SU-DHL-6 (cell line): ENCODE measurements at regions not wholly inside any gene's neighbourhood (a gene's known extent, or its start where the extent isn't known, plus 50 kb on each side); places are given as distances from the start of the nearest gene placed in this dataset.
"Not testable (repeated sequence)": the region's sequence is repeated elsewhere in the genome, so short reads cannot be mapped to it uniquely, and the experiment has no call there.

Experiments
- H2AFZ ChIP-seq: fragments of 200-600 bp; sonication (generic); 2 replicates; pipeline ENCODE4 v1.6.1; 2014; ENCODE audit warnings: low read depth, mild to moderate bottlenecking, moderate library complexity, mixed read lengths, antibody characterized with exemption, low read length; ENCODE audit not compliant: severe bottlenecking
- H3F3A ChIP-seq: fragments of 200-600 bp; shearing (Covaris generic); 2 replicates; pipeline ENCODE4 v1.6.0; 2016; ENCODE audit warnings: antibody characterized with exemption, mild to moderate bottlenecking; ENCODE audit not compliant: insufficient read depth
- H3K27ac ChIP-seq: fragments of 200-600 bp; sonication (generic); 2 replicates; pipeline ENCODE4 v1.5.1; 2016; ENCODE audit warnings: low read depth, mild to moderate bottlenecking, low read length, moderate library complexity, mixed read lengths
- H3K27me3 ChIP-seq: fragments of 200-600 bp; sonication (generic), shearing (Covaris generic); 2 replicates; pipeline ENCODE4 v1.6.0; 2014; ENCODE audit warnings: mild to moderate bottlenecking, low read length
- H3K36me3 ChIP-seq: fragments of 200-600 bp; sonication (generic); 2 replicates; pipeline ENCODE4 v1.6.1; 2014; ENCODE audit warnings: mild to moderate bottlenecking, low read length, mixed read lengths
- H3K4me2 ChIP-seq: fragments of 300-600, 200-600 bp; shearing (Covaris generic), sonication (generic); 2 replicates; pipeline ENCODE4 v1.6.0; 2014; ENCODE audit warnings: low read length, low read depth, mild to moderate bottlenecking; ENCODE audit not compliant: poor library complexity, severe bottlenecking
- H3K4me3 ChIP-seq: fragments of 200-600 bp; sonication (generic); 2 replicates; pipeline ENCODE4 v1.5.1; 2014; ENCODE audit warnings: antibody characterized with exemption, low read length, mild to moderate bottlenecking, mixed read lengths; ENCODE audit not compliant: insufficient read depth, poor library complexity, severe bottlenecking
- H3K79me2 ChIP-seq: fragments of 200-600 bp; sonication (generic); 2 replicates; pipeline ENCODE4 v1.6.1; 2014; ENCODE audit warnings: mild to moderate bottlenecking, low read length, moderate library complexity; ENCODE audit not compliant: insufficient read depth
- H3K9ac ChIP-seq: fragments of 200-600 bp; sonication (generic); 2 replicates; pipeline ENCODE4 v1.7.0; 2014; ENCODE audit warnings: mild to moderate bottlenecking, low read length
- H3K9me2 ChIP-seq: fragments of 200-600 bp; sonication (generic); replicated peaks from 2 replicates; pipeline ENCODE4 v1.6.1; 2014; ENCODE audit warnings: low read length; ENCODE audit not compliant: insufficient read depth
- H3K9me3 ChIP-seq: fragments of 200-600 bp; sonication (generic); 2 replicates; pipeline ENCODE4 v1.6.1; 2014; ENCODE audit warnings: low read length, mixed read lengths; ENCODE audit not compliant: insufficient read depth
- H4K20me1 ChIP-seq: fragments of 200-600 bp; sonication (generic); 2 replicates; pipeline ENCODE4 v1.6.1; 2014; ENCODE audit warnings: low read depth, mild to moderate bottlenecking, antibody characterized with exemption, low read length, moderate library complexity, mixed read lengths
- EZH2phosphoT487 ChIP-seq: fragments of 200-600 bp; sonication (generic), shearing (Covaris generic); conservative IDR thresholded peaks from 2 replicates; pipeline ENCODE4 v1.6.1; 2018; ENCODE audit warnings: mild to moderate bottlenecking, antibody characterized with exemption, low read length, moderate library complexity, mixed read lengths
- TF ChIP-seq, protein P1 (sequence below): fragments of 200-600 bp; sonication (generic); IDR thresholded peaks from one replicate; pipeline ENCODE4 v1.5.1; 2017; ENCODE audit warnings: antibody characterized with exemption, mild to moderate bottlenecking, low read length, moderate library complexity; ENCODE audit not compliant: insufficient read depth, poor library complexity, severe bottlenecking

DNA sequence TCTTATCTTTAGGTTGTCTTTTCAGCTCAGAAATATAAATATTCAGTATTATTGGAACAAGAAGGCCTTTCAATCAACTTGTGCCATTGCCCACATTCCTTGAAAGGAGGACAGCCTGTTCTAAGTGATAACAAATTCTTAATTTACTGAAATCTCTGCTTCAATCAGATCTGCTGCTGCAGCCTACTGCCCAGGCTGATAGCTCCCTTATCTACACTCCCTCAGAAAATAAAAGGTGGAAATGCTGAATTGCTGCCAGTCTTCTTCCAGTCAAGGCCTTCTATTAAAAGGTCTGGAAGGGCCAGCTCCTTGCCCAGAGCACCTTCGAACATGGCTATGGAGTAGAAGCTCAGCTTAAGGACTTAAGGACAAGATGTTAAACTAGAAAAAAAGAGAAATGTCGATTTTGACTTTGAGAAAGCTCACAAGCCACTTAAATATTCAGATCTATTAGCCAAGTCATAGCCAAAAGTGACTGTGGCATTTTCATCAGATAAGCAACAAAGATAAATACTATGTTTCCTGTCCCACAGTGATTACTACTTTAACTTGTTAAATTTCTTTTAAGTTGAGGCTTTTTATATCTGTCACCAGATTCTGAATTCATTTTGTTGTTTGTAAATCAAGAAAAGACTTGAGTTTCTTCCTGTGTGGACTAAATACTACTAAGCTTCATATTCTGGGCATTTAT lies 480.5 kb upstream of the CBLB start:
- Histone ChIP-seq H3K9me2 (no peaks in the 10 kb centered on the region), H3K9ac (no peak overlapping the region), H3K27me3 (no peaks in the 10 kb centered on the region), H3K36me3 (no peaks in the 10 kb centered on the region), H3K9me3 (no peaks in the 10 kb centered on the region), H3K4me3 (no peak overlapping the region), H3K4me2 (no peak overlapping the region), H3F3A (no peaks in the 10 kb centered on the region), H3K79me2 (no peaks in the 10 kb centered on the region), H2AFZ (no peak overlapping the region), H4K20me1 (no peaks in the 10 kb centered on the region), H3K27ac (no peak overlapping the region)
- TF ChIP-seq, protein P1, sequence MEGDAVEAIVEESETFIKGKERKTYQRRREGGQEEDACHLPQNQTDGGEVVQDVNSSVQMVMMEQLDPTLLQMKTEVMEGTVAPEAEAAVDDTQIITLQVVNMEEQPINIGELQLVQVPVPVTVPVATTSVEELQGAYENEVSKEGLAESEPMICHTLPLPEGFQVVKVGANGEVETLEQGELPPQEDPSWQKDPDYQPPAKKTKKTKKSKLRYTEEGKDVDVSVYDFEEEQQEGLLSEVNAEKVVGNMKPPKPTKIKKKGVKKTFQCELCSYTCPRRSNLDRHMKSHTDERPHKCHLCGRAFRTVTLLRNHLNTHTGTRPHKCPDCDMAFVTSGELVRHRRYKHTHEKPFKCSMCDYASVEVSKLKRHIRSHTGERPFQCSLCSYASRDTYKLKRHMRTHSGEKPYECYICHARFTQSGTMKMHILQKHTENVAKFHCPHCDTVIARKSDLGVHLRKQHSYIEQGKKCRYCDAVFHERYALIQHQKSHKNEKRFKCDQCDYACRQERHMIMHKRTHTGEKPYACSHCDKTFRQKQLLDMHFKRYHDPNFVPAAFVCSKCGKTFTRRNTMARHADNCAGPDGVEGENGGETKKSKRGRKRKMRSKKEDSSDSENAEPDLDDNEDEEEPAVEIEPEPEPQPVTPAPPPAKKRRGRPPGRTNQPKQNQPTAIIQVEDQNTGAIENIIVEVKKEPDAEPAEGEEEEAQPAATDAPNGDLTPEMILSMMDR, result no peak
- TF ChIP-seq EZH2phosphoT487, result no peak

DNA sequence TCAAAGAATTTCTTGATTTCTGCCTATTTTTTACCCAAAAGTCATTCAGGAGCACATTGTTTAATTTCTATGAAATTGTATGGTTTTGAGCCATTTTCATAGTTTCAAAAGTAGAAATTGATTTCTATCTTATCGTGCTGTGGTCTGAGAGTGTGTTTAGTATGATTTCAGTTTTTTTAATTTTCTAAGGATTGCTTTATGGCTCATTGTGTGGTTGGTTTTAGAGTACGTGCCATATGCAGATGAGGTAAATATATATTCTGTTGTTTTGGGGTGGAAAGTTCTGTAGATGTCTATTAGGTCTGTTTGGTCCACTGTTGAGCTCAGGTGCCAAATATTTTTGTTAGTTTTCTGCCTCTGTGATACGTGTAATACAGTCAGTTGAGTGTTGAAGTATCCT lies 487.1 kb upstream of the CBLB start:
- H4K20me1 ChIP-seq, result no peaks in the 10 kb centered on the region
- H3K36me3 ChIP-seq, result no peaks in the 10 kb centered on the region
- TF ChIP-seq, protein P1, result no peak
- no peak for TF ChIP-seq EZH2phosphoT487
- H3K9ac ChIP-seq, result no peak overlapping the region
- H3F3A ChIP-seq, result no peaks in the 10 kb centered on the region
- no peaks in the 10 kb centered on the region for H3K9me3 ChIP-seq
- no peak overlapping the region for H2AFZ ChIP-seq
- no peaks in the 10 kb centered on the region for H3K27me3 ChIP-seq
- H3K79me2 ChIP-seq, result no peaks in the 10 kb centered on the region
- no peak overlapping the region for H3K4me2 ChIP-seq
- no peak overlapping the region for H3K27ac ChIP-seq
- no peak overlapping the region for H3K4me3 ChIP-seq
- H3K9me2 ChIP-seq, result no peaks in the 10 kb centered on the region

DNA sequence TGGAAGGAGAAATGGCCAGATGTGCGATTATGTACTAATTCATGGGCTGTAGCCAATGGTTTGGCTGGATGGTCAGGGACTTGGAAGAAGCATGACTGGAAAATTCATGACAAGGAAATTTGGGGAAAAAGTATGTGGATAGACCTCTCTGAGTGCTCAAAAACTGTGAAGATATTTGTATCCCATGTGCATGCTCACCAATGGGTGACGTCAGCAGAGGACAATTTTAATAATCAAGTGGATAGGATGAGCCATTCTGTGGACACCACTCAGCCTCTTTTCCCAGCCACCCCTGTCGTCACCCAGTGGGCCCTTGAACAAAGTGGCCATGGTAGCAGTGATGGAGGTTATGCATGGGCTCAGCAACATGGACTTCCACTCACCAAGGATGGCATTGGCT lies 490.9 kb upstream of the CBLB start:
- Histone ChIP-seq H4K20me1 (no peaks in the 10 kb centered on the region), H3F3A (no peaks in the 10 kb centered on the region), H3K9me3 (no peaks in the 10 kb centered on the region), H3K4me2 (no peak overlapping the region), H2AFZ (no peak overlapping the region), H3K27me3 (no peaks in the 10 kb centered on the region), H3K79me2 (no peaks in the 10 kb centered on the region), H3K9ac (no peak overlapping the region), H3K9me2 (no peaks in the 10 kb centered on the region), H3K27ac (no peak overlapping the region), H3K36me3 (no peaks in the 10 kb centered on the region), H3K4me3 (no peak overlapping the region)
- no peak for TF ChIP-seq EZH2phosphoT487
- TF ChIP-seq, protein P1, result no peak

DNA sequence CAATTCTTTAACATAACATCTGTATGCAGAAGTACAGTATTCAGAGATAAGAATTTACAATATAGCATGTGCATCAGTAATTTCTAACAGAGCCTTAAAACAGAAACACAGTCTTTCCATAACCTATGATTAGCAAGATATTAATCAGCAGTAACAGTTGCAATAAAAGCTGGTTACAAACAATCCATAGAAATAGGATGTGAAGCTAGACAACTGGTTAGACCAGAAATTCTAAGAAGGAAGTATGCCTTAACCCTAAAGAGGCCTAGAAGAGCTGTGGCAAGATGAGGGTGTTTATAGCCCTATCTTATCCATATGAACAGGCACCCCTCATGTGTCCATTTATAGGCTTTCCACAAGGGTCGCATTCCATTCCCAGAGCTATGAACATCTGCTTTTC lies 492.1 kb upstream of the CBLB start:
- H3K4me2 ChIP-seq, H4K20me1 ChIP-seq, H2AFZ ChIP-seq, H3K27ac ChIP-seq, H3K9me2 ChIP-seq, H3K79me2 ChIP-seq, H3K4me3 ChIP-seq, H3K36me3 ChIP-seq, H3K9ac ChIP-seq, H3F3A ChIP-seq, H3K9me3 ChIP-seq, H3K27me3 ChIP-seq: not testable (repeated sequence)
